OCI-LY7 (cell line): ENCODE measurements at regions not wholly inside any gene's neighbourhood (a gene's known extent, or its start where the extent isn't known, plus 50 kb on each side); places are given as distances from the start of the nearest gene placed in this dataset.

ENCODE experiments used
- CTCF ChIP-seq: fragments of 200-600 bp; sonication (generic); conservative IDR thresholded peaks from 2 replicates; pipeline ENCODE4 v1.5.1; 2014; ENCODE audit warnings: mild to moderate bottlenecking, antibody characterized with exemption, low read length, moderate library complexity, mixed read lengths
- EZH2phosphoT487 ChIP-seq: fragments of 200-600 bp; sonication (generic); IDR thresholded peaks from 2 replicates; pipeline ENCODE4 v1.6.1; 2018; ENCODE audit warnings: low read depth, borderline replicate concordance, mild to moderate bottlenecking, mixed run types, antibody characterized with exemption, low read length, moderate library complexity, mixed read lengths

- TF ChIP-seq CTCF: no peak
- TF ChIP-seq EZH2phosphoT487: no peak
Measured at GRCh38 chr22:47345025-47345424, 582.6 kb downstream of the TBC1D22A start.
